Stimulated activated memory B cell treated with anti-CD40 and anti-IgM and Interleukin-4, amounts not matched to agents 10 μg/mL and 1 μg/mL and 100 μg/mL, for 72 hours (primary cell): ENCODE measurements at regions not wholly inside any gene's neighbourhood (a gene's known extent, or its start where the extent isn't known, plus 50 kb on each side); places are given as distances from the start of the nearest gene placed in this dataset.
A peak's percentile ranks its signal among the peaks of the same experiment; 100 is the strongest.

Experiments
- ATAC-seq: fragments of 150-1000 bp; cut with Tn5 transposase; 2 replicates; pipeline ENCODE4 v1.10.0; 2021
- H3K27ac Mint-ChIP-seq: one replicate; pipeline ENCODE4 v1.8.0; 2022; ENCODE audit warnings: mild to moderate bottlenecking, mixed read lengths
- H3K27me3 Mint-ChIP-seq: one replicate; pipeline ENCODE4 v1.8.0; 2022; ENCODE audit warnings: mixed read lengths
- H3K36me3 Mint-ChIP-seq: one replicate; pipeline ENCODE4 v1.8.0; 2022; ENCODE audit warnings: mixed read lengths
- H3K4me1 Mint-ChIP-seq: one replicate; pipeline ENCODE4 v1.8.0; 2022; ENCODE audit warnings: mixed read lengths
- H3K4me3 Mint-ChIP-seq: one replicate; pipeline ENCODE4 v1.8.0; 2022; ENCODE audit warnings: mild to moderate bottlenecking, moderate library complexity, mixed read lengths
- H3K9me3 Mint-ChIP-seq: one replicate; pipeline ENCODE4 v1.8.0; 2022; ENCODE audit warnings: mixed read lengths

GRCh38 chr5:81849770-81850367 lies 99.0 kb upstream of the SSBP2 start:
- Mint-ChIP-seq H3K27me3 (no peaks in the 10 kb centered on the region), H3K4me3 (no peak overlapping the region), H3K9me3 (no peaks in the 10 kb centered on the region), H3K27ac (peak overlapping the region; percentile 19), H3K36me3 (no peaks in the 10 kb centered on the region), H3K4me1 (peaks cover 24% of the 10 kb centered on the region)
- ATAC-seq = no peak

GRCh38 chr5:81848362-81848880 lies 97.5 kb upstream of the SSBP2 start:
- no peak overlapping the region for H3K27ac Mint-ChIP-seq
- ATAC-seq = no peak
- H3K27me3 Mint-ChIP-seq = no peaks in the 10 kb centered on the region
- H3K4me1 Mint-ChIP-seq = peaks cover 21% of the 10 kb centered on the region
- no peak overlapping the region for H3K4me3 Mint-ChIP-seq
- no peaks in the 10 kb centered on the region for H3K36me3 Mint-ChIP-seq
- H3K9me3 Mint-ChIP-seq = no peaks in the 10 kb centered on the region

- H3K27ac Mint-ChIP-seq = no peak overlapping the region
- peaks cover 12% of the 10 kb centered on the region for H3K4me1 Mint-ChIP-seq
- H3K27me3 Mint-ChIP-seq = no peaks in the 10 kb centered on the region
- no peak for ATAC-seq
- H3K4me3 Mint-ChIP-seq = no peak overlapping the region
- no peaks in the 10 kb centered on the region for H3K9me3 Mint-ChIP-seq
- H3K36me3 Mint-ChIP-seq = no peaks in the 10 kb centered on the region
Observed at GRCh38 chr5:81846301-81846700, 95.4 kb upstream of the SSBP2 start.

GRCh38 chr5:81843845-81844244 lies 92.9 kb upstream of the SSBP2 start:
- Mint-ChIP-seq H3K27me3 (no peaks in the 10 kb centered on the region), H3K27ac (no peak overlapping the region), H3K9me3 (no peaks in the 10 kb centered on the region), H3K36me3 (no peaks in the 10 kb centered on the region), H3K4me3 (no peak overlapping the region), H3K4me1 (no peaks in the 10 kb centered on the region)
- ATAC-seq = no peak

GRCh38 chr5:81842795-81843398 lies 92.0 kb upstream of the SSBP2 start:
- no peaks in the 10 kb centered on the region for H3K27me3 Mint-ChIP-seq
- no peaks in the 10 kb centered on the region for H3K9me3 Mint-ChIP-seq
- no peak overlapping the region for H3K4me3 Mint-ChIP-seq
- no peaks in the 10 kb centered on the region for H3K4me1 Mint-ChIP-seq
- no peak overlapping the region for H3K27ac Mint-ChIP-seq
- ATAC-seq = no peak
- no peaks in the 10 kb centered on the region for H3K36me3 Mint-ChIP-seq

- H3K4me3 Mint-ChIP-seq = no peak overlapping the region
- no peak overlapping the region for H3K27ac Mint-ChIP-seq
Observed at GRCh38 chr5:81839034-81839433, 88.1 kb upstream of the SSBP2 start.

GRCh38 chr5:81838307-81838906 lies 87.5 kb upstream of the SSBP2 start:
- H3K36me3 Mint-ChIP-seq = no peaks in the 10 kb centered on the region
- no peak overlapping the region for H3K4me3 Mint-ChIP-seq
- H3K9me3 Mint-ChIP-seq = no peaks in the 10 kb centered on the region
- H3K27me3 Mint-ChIP-seq = no peaks in the 10 kb centered on the region
- H3K27ac Mint-ChIP-seq = no peak overlapping the region
- ATAC-seq = peak; percentile 43
- no peaks in the 10 kb centered on the region for H3K4me1 Mint-ChIP-seq

More at GRCh38 chr5:81839034-81839433, 88.1 kb upstream of the SSBP2 start:
- Mint-ChIP-seq H3K36me3 (no peaks in the 10 kb centered on the region), H3K9me3 (no peaks in the 10 kb centered on the region), H3K27me3 (no peaks in the 10 kb centered on the region), H3K4me1 (no peaks in the 10 kb centered on the region)
- ATAC-seq = no peak

- Mint-ChIP-seq H3K36me3 (no peaks in the 10 kb centered on the region), H3K4me3 (no peak overlapping the region), H3K9me3 (no peaks in the 10 kb centered on the region), H3K4me1 (no peaks in the 10 kb centered on the region), H3K27ac (no peak overlapping the region), H3K27me3 (no peaks in the 10 kb centered on the region)
- ATAC-seq = no peak
Observed at GRCh38 chr5:81837667-81838306, 86.9 kb upstream of the SSBP2 start.

- Mint-ChIP-seq H3K9me3 (no peaks in the 10 kb centered on the region), H3K4me3 (no peak overlapping the region), H3K27ac (no peak overlapping the region), H3K27me3 (no peaks in the 10 kb centered on the region), H3K4me1 (no peaks in the 10 kb centered on the region), H3K36me3 (no peaks in the 10 kb centered on the region)
- no peak for ATAC-seq
Observed at GRCh38 chr5:81835814-81836367, 85.0 kb upstream of the SSBP2 start.

- H3K36me3 Mint-ChIP-seq = no peaks in the 10 kb centered on the region
- H3K4me1 Mint-ChIP-seq = no peaks in the 10 kb centered on the region
- no peak overlapping the region for H3K27ac Mint-ChIP-seq
- no peak for ATAC-seq
- no peak overlapping the region for H3K4me3 Mint-ChIP-seq
- H3K27me3 Mint-ChIP-seq = no peaks in the 10 kb centered on the region
- H3K9me3 Mint-ChIP-seq = no peaks in the 10 kb centered on the region
Observed at GRCh38 chr5:81834021-81834660, 83.2 kb upstream of the SSBP2 start.

- Mint-ChIP-seq H3K27ac (no peak overlapping the region), H3K27me3 (no peaks in the 10 kb centered on the region)
- peak; percentile 53 for ATAC-seq
Observed at GRCh38 chr5:81830596-81830995, 79.7 kb upstream of the SSBP2 start.

GRCh38 chr5:81829242-81829641 lies 78.3 kb upstream of the SSBP2 start:
- H3K27me3 Mint-ChIP-seq = no peaks in the 10 kb centered on the region
- no peak overlapping the region for H3K27ac Mint-ChIP-seq
- H3K36me3 Mint-ChIP-seq = no peaks in the 10 kb centered on the region
- no peak overlapping the region for H3K4me3 Mint-ChIP-seq
- no peak for ATAC-seq
- no peaks in the 10 kb centered on the region for H3K4me1 Mint-ChIP-seq
- H3K9me3 Mint-ChIP-seq = no peaks in the 10 kb centered on the region

More at GRCh38 chr5:81830596-81830995, 79.7 kb upstream of the SSBP2 start:
- H3K4me3 Mint-ChIP-seq = no peak overlapping the region
- H3K4me1 Mint-ChIP-seq = no peaks in the 10 kb centered on the region
- no peaks in the 10 kb centered on the region for H3K36me3 Mint-ChIP-seq
- no peaks in the 10 kb centered on the region for H3K9me3 Mint-ChIP-seq

GRCh38 chr5:81827500-81827899 lies 76.6 kb upstream of the SSBP2 start:
- Mint-ChIP-seq H3K36me3 (no peaks in the 10 kb centered on the region), H3K4me3 (no peak overlapping the region), H3K27me3 (no peaks in the 10 kb centered on the region), H3K27ac (no peak overlapping the region), H3K4me1 (no peaks in the 10 kb centered on the region), H3K9me3 (no peaks in the 10 kb centered on the region)
- ATAC-seq = no peak

- Mint-ChIP-seq H3K27me3 (no peaks in the 10 kb centered on the region), H3K9me3 (no peaks in the 10 kb centered on the region), H3K27ac (no peak overlapping the region), H3K4me1 (no peaks in the 10 kb centered on the region), H3K4me3 (no peak overlapping the region), H3K36me3 (no peaks in the 10 kb centered on the region)
- ATAC-seq = no peak
Observed at GRCh38 chr5:81826128-81826527, 75.2 kb upstream of the SSBP2 start.

- H3K9me3 Mint-ChIP-seq = no peaks in the 10 kb centered on the region
- H3K27ac Mint-ChIP-seq = no peak overlapping the region
Observed at GRCh38 chr5:81825237-81825636, 74.3 kb upstream of the SSBP2 start.

More at GRCh38 chr5:81825237-81825636, 74.3 kb upstream of the SSBP2 start:
- Mint-ChIP-seq H3K4me3 (no peak overlapping the region), H3K4me1 (no peaks in the 10 kb centered on the region), H3K36me3 (no peaks in the 10 kb centered on the region), H3K27me3 (no peaks in the 10 kb centered on the region)
- ATAC-seq = no peak
